Peyer's patch (tissue), 4 donors: ENCODE measurements at regions not wholly inside any gene's neighbourhood (a gene's known extent, or its start where the extent isn't known, plus 50 kb on each side); places are given as distances from the start of the nearest gene placed in this dataset.

Source experiments
- CTCF ChIP-seq, 6 experiments: fragments of 450-650 bp in 4 of 6; fragments of 200-600 bp in 2 of 6; sonication (generic) in 1 of 6; IDR thresholded peaks; one replicate each; pipeline ENCODE4 v1.5.1; 2017 to 2019; ENCODE audit warnings: antibody characterized with exemption in 6 of 6, mild to moderate bottlenecking in 3 of 6, moderate library complexity in 1 of 6
- POLR2A ChIP-seq, 2 donors: fragments of 450-650 bp; IDR thresholded peaks; one replicate each; pipeline ENCODE4 v1.5.1; 2017; ENCODE audit warnings: antibody characterized with exemption in 2 of 2, mild to moderate bottlenecking in 2 of 2, moderate library complexity in 2 of 2

- no peak for TF ChIP-seq POLR2A (IDR thresholded peaks at IDR 0.05)
- TF ChIP-seq CTCF (IDR thresholded peaks at IDR 0.05) = no peak
These were observed 343.2 kb upstream of the TMEM229A start for GRCh38 chr7:124376111-124376510.
